Panc1 (cell line): ENCODE measurements at regions not wholly inside any gene's neighbourhood (a gene's known extent, or its start where the extent isn't known, plus 50 kb on each side); places are given as distances from the start of the nearest gene placed in this dataset.

Experiments used
- CTCF ChIP-seq: fragments of 450-650 bp; IDR thresholded peaks from 2 replicates; pipeline ENCODE4 v1.5.1; 2017; ENCODE audit warnings: mild to moderate bottlenecking
- POLR2AphosphoS5 ChIP-seq: IDR thresholded peaks from 2 replicates; pipeline ENCODE4 v1.6.1; 2012; ENCODE audit warnings: mild to moderate bottlenecking, low read depth, low read length, moderate library complexity
- REST ChIP-seq, 2 experiments: IDR thresholded peaks; 2 replicates each; pipeline ENCODE4 v1.6.1; 2011 to 2012; ENCODE audit warnings: low read depth in 2 of 2, control low read depth in 1 of 2, low read length in 1 of 2, mild to moderate bottlenecking in 1 of 2, moderate library complexity in 1 of 2; ENCODE audit not compliant: insufficient read depth in 1 of 2
- SIN3A ChIP-seq: IDR thresholded peaks from 2 replicates; pipeline ENCODE4 v1.6.1; 2012; ENCODE audit warnings: low read depth, mild to moderate bottlenecking, low read length, moderate library complexity, borderline replicate concordance; ENCODE audit not compliant: insufficient read depth

- no peak for TF ChIP-seq CTCF
- TF ChIP-seq POLR2AphosphoS5, result no peak
- no peak for TF ChIP-seq SIN3A
- no peak for TF ChIP-seq REST (IDR thresholded peaks at IDR 0.05; ENCODE audit: insufficient read depth in 1 of 2, low read depth in 2 of 2, low read length in 1 of 2)
Observed at GRCh38 chr7:120097020-120097419, 176.0 kb upstream of the KCND2 start.
